H9 (cell line): ENCODE measurements at regions not wholly inside any gene's neighbourhood (a gene's known extent, or its start where the extent isn't known, plus 50 kb on each side); places are given as distances from the start of the nearest gene placed in this dataset.

Experiments
- DNase-seq: peaks from one replicate; pipeline ENCODE4 v3.0.0-alpha.2; 2017
- H2AFZ ChIP-seq: one replicate; pipeline ENCODE4 v1.6.1; 2013; ENCODE audit warnings: mild to moderate bottlenecking, low read length, control low read depth, moderate library complexity
- H2AK5ac ChIP-seq: 2 replicates; pipeline ENCODE4 v1.6.1; 2013; ENCODE audit warnings: low read length, control low read depth, mixed read lengths; ENCODE audit not compliant: insufficient read length
- H2BK120ac ChIP-seq: one replicate; pipeline ENCODE4 v1.6.1; 2013; ENCODE audit warnings: low read depth, mild to moderate bottlenecking, low read length, control low read depth, inconsistent platforms; ENCODE audit not compliant: poor library complexity, severe bottlenecking
- H2BK12ac ChIP-seq: 2 replicates; pipeline ENCODE4 v1.6.1; 2013; ENCODE audit warnings: low read length, control low read depth, mixed read lengths, low read depth; ENCODE audit not compliant: insufficient read length
- H2BK15ac ChIP-seq: 2 replicates; pipeline ENCODE4 v1.6.1; 2013; ENCODE audit warnings: low read depth, low read length, control low read depth
- H2BK20ac ChIP-seq: one replicate; pipeline ENCODE4 v1.6.1; 2013; ENCODE audit warnings: low read depth, mild to moderate bottlenecking, low read length, control low read depth, inconsistent platforms; ENCODE audit not compliant: poor library complexity, severe bottlenecking
- H2BK5ac ChIP-seq: 2 replicates; pipeline ENCODE4 v1.6.1; 2013; ENCODE audit warnings: low read length, control low read depth, mixed read lengths; ENCODE audit not compliant: insufficient read length
- H3K14ac ChIP-seq: 2 replicates; pipeline ENCODE4 v1.6.1; 2013; ENCODE audit warnings: low read length, control low read depth; ENCODE audit not compliant: insufficient read depth
- H3K18ac ChIP-seq: 2 replicates; pipeline ENCODE4 v1.6.1; 2013; ENCODE audit warnings: low read depth, mild to moderate bottlenecking, mixed read lengths, low read length, control low read depth; ENCODE audit not compliant: insufficient read length
- H3K23ac ChIP-seq: 2 replicates; pipeline ENCODE4 v1.6.1; 2013; ENCODE audit warnings: low read length, control low read depth, mixed read lengths, low read depth; ENCODE audit not compliant: insufficient read length
- H3K23me2 ChIP-seq: 2 replicates; pipeline ENCODE4 v1.6.1; 2013; ENCODE audit warnings: low read depth, mild to moderate bottlenecking, mixed read lengths, low read length, control low read depth; ENCODE audit not compliant: insufficient read length, poor library complexity, severe bottlenecking
- H3K27ac ChIP-seq: 2 replicates; pipeline ENCODE4 v1.5.1; 2013; ENCODE audit warnings: low read length, control low read depth, mixed read lengths, low read depth; ENCODE audit not compliant: insufficient read length
- H3K27me3 ChIP-seq: 2 replicates; pipeline ENCODE4 v1.6.1; 2013; ENCODE audit warnings: low read length, control low read depth, inconsistent platforms; ENCODE audit not compliant: insufficient read depth
- H3K4ac ChIP-seq: 2 replicates; pipeline ENCODE4 v1.6.1; 2013; ENCODE audit warnings: low read depth, mild to moderate bottlenecking, control low read depth, inconsistent platforms, low read length, moderate library complexity
- H3K4me1 ChIP-seq: 2 replicates; pipeline ENCODE4 v1.6.1; 2013; ENCODE audit warnings: low read length, control low read depth, inconsistent platforms; ENCODE audit not compliant: insufficient read depth
- H3K4me2 ChIP-seq: 2 replicates; pipeline ENCODE4 v1.6.1; 2013; ENCODE audit warnings: low read length, control low read depth, mixed read lengths; ENCODE audit not compliant: insufficient read length, insufficient read depth
- H3K56ac ChIP-seq: 2 replicates; pipeline ENCODE4 v1.6.1; 2013; ENCODE audit warnings: low read depth, mild to moderate bottlenecking, mixed read lengths, low read length, control low read depth; ENCODE audit not compliant: insufficient read length
- H3K79me1 ChIP-seq: 2 replicates; pipeline ENCODE4 v1.6.1; 2013; ENCODE audit warnings: low read depth, mild to moderate bottlenecking, moderate library complexity, low read length, control low read depth, inconsistent platforms; ENCODE audit not compliant: insufficient read depth, poor library complexity, severe bottlenecking
- H3K79me2 ChIP-seq: 2 replicates; pipeline ENCODE4 v1.6.1; 2013; ENCODE audit warnings: low read length, control low read depth, inconsistent platforms; ENCODE audit not compliant: insufficient read depth
- H3K9ac ChIP-seq: 2 replicates; pipeline ENCODE4 v1.6.1; 2013; ENCODE audit warnings: low read length, control low read depth, mixed read lengths; ENCODE audit not compliant: insufficient read length; ENCODE audit errors: extremely low read depth
- H3K9me3 ChIP-seq: one replicate; pipeline ENCODE4 v1.6.1; 2013; ENCODE audit warnings: low read depth, low read length, inconsistent platforms; ENCODE audit not compliant: control insufficient read depth
- H3T11ph ChIP-seq: one replicate; pipeline ENCODE4 v1.6.1; 2013; ENCODE audit warnings: mild to moderate bottlenecking, low read length, control low read depth, inconsistent platforms
- H4K20me1 ChIP-seq: one replicate; pipeline ENCODE4 v1.6.1; 2013; ENCODE audit not compliant: control insufficient read depth, insufficient read length, insufficient read depth
- H4K5ac ChIP-seq: 2 replicates; pipeline ENCODE4 v1.6.1; 2013; ENCODE audit warnings: low read depth, mild to moderate bottlenecking, mixed read lengths, low read length, control low read depth; ENCODE audit not compliant: insufficient read length
- H4K8ac ChIP-seq: replicated peaks from 2 replicates; pipeline ENCODE4 v1.6.1; 2013; ENCODE audit warnings: low read length, control low read depth, mixed read lengths, low read depth; ENCODE audit not compliant: insufficient read length
- H4K91ac ChIP-seq: 2 replicates; pipeline ENCODE4 v1.6.1; 2013; ENCODE audit warnings: low read depth, mild to moderate bottlenecking, moderate library complexity, mixed read lengths, low read length, control low read depth; ENCODE audit not compliant: insufficient read length
- H3K27ac Mint-ChIP-seq, 3 experiments: 2 replicates in 2 of 3; 3 replicates in 1 of 3; pipeline ENCODE4 v1.8.0; 2020 to 2021; ENCODE audit warnings: mixed read lengths in 3 of 3, mild to moderate bottlenecking in 1 of 3, moderate library complexity in 1 of 3
- H3K27me3 Mint-ChIP-seq: 2 replicates; pipeline ENCODE4 v1.8.0; 2021; ENCODE audit warnings: low read depth, mild to moderate bottlenecking, moderate library complexity, mixed read lengths
- H3K36me3 Mint-ChIP-seq, 3 experiments: 2 replicates in 2 of 3; 3 replicates in 1 of 3; pipeline ENCODE4 v1.8.0; 2020 to 2021; ENCODE audit warnings: low read depth in 3 of 3, mixed read lengths in 3 of 3; ENCODE audit not compliant: insufficient read depth in 1 of 3
- H3K4me1 Mint-ChIP-seq, 2 experiments: 2 replicates each; pipeline ENCODE4 v1.8.0; 2020; ENCODE audit warnings: mixed read lengths in 2 of 2
- H3K4me3 Mint-ChIP-seq, 2 experiments: 2 replicates in 1 of 2; 3 replicates in 1 of 2; pipeline ENCODE4 v1.8.0; 2020 to 2021; ENCODE audit warnings: mild to moderate bottlenecking in 2 of 2, mixed read lengths in 2 of 2, moderate library complexity in 1 of 2
- H3K9me3 Mint-ChIP-seq, 2 experiments: 2 replicates in 1 of 2; 3 replicates in 1 of 2; pipeline ENCODE4 v1.8.0; 2020; ENCODE audit warnings: mild to moderate bottlenecking in 2 of 2, mixed read lengths in 2 of 2, moderate library complexity in 1 of 2
- WGBS: extraction: QIAGEN DNeasy Blood & Tissue Kit; methylation state at CpG from one replicate; pipeline ENCODE4 v1.1.7; 2013; ENCODE audit warnings: missing lambda C conversion rate, low lambda C conversion rate, mixed read lengths; ENCODE audit not compliant: insufficient read length; ENCODE audit errors: extremely low coverage; 5-methylcytosine and 5-hydroxymethylcytosine counted together
- TF ChIP-seq, protein P1 (sequence below): fragments of 200-600 bp; sonication (generic); conservative IDR thresholded peaks from 3 replicates; pipeline ENCODE4 v1.8.0; 2021; ENCODE audit warnings: antibody characterized with exemption, mild to moderate bottlenecking

DNA sequence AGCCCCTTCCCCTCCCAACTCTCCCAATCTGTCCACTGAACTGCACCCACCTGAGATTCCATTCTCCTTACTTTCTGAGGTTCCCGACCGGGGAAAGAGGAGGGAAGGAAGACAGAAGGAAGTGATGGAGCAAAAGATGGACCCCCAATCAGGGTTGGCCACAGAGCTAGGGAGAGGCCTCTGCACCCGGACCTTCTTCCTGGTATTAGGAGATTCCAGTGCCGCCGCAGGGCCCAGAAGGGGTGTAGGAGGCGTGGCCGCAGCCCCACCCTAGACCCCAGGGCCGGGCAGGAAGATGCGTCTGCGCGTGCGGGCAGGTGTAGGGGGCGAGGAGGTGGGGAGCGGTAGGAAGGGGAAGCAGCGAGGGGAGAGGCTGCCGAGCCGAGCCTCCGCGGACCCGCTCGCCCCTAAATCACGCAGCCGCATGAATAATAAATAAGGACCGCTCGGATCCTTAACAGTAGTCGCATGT is 104.2 kb upstream of the MVB12B start:
- H3K4me1 Mint-ChIP-seq, result peaks cover 3 to 4% of the 10 kb centered on the region in 2 experiments
- H3K23ac ChIP-seq, result no peak overlapping the region
- peaks cover 14% of the 10 kb centered on the region for H3K27me3 Mint-ChIP-seq
- H3K27ac ChIP-seq, result no peak overlapping the region
- no peaks in the 10 kb centered on the region for H3K79me2 ChIP-seq
- no peaks in the 10 kb centered on the region for H3K9me3 ChIP-seq
- H3K27me3 ChIP-seq, result no peaks in the 10 kb centered on the region
- 0 out of 2 replicates have a peak overlapping the region, but pooled peaks have one; percentile 20 for H3K14ac ChIP-seq
- no peak overlapping the region for H3K4me2 ChIP-seq
- no peak overlapping the region for H4K91ac ChIP-seq
- no peak overlapping the region for H4K8ac ChIP-seq
- peaks cover 0 to 6% of the 10 kb centered on the region in 2 experiments; a peak in 2 of 5 replicates for H3K9me3 Mint-ChIP-seq
- H2BK15ac ChIP-seq, result no peak overlapping the region
- no peak overlapping the region for H3K9ac ChIP-seq
- no peak overlapping the region for H3K56ac ChIP-seq
- WGBS, result no CpG with 5 or more reads among the region's 26 CpGs
- no peak overlapping the region for H3K4me3 Mint-ChIP-seq
- H3K36me3 Mint-ChIP-seq, result peaks cover 0 to 7% (median 0%) of the 10 kb centered on the region in 3 experiments; a peak in 2 of 7 replicates
- DNase-seq, result peak; percentile 21
- no peaks in the 10 kb centered on the region for H3K4me1 ChIP-seq
- no peak overlapping the region for H2BK20ac ChIP-seq
- no peak overlapping the region for H4K5ac ChIP-seq
- TF ChIP-seq, protein P1, sequence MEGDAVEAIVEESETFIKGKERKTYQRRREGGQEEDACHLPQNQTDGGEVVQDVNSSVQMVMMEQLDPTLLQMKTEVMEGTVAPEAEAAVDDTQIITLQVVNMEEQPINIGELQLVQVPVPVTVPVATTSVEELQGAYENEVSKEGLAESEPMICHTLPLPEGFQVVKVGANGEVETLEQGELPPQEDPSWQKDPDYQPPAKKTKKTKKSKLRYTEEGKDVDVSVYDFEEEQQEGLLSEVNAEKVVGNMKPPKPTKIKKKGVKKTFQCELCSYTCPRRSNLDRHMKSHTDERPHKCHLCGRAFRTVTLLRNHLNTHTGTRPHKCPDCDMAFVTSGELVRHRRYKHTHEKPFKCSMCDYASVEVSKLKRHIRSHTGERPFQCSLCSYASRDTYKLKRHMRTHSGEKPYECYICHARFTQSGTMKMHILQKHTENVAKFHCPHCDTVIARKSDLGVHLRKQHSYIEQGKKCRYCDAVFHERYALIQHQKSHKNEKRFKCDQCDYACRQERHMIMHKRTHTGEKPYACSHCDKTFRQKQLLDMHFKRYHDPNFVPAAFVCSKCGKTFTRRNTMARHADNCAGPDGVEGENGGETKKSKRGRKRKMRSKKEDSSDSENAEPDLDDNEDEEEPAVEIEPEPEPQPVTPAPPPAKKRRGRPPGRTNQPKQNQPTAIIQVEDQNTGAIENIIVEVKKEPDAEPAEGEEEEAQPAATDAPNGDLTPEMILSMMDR, result no peak
- no peak overlapping the region for H3K4ac ChIP-seq
- no peak overlapping the region for H2BK5ac ChIP-seq
- no peaks in the 10 kb centered on the region for H3K23me2 ChIP-seq
- H2AK5ac ChIP-seq, result no peak overlapping the region
- no peak overlapping the region for H3K18ac ChIP-seq
- no peak overlapping the region for H3T11ph ChIP-seq
- no peaks in the 10 kb centered on the region for H4K20me1 ChIP-seq
- H3K27ac Mint-ChIP-seq, result no peak overlapping the region
- no peak overlapping the region for H2BK120ac ChIP-seq
- no peak overlapping the region for H2BK12ac ChIP-seq
- H3K79me1 ChIP-seq, result no peaks in the 10 kb centered on the region
- H2AFZ ChIP-seq, result no peak overlapping the region
